ENCODE measurements at regions not wholly inside any gene's neighbourhood (a gene's known extent, or its start where the extent isn't known, plus 50 kb on each side); places are given as distances from the start of the nearest gene placed in this dataset.
"Not testable (repeated sequence)": the region's sequence is repeated elsewhere in the genome, so short reads cannot be mapped to it uniquely, and the experiment has no call there.

DNA sequence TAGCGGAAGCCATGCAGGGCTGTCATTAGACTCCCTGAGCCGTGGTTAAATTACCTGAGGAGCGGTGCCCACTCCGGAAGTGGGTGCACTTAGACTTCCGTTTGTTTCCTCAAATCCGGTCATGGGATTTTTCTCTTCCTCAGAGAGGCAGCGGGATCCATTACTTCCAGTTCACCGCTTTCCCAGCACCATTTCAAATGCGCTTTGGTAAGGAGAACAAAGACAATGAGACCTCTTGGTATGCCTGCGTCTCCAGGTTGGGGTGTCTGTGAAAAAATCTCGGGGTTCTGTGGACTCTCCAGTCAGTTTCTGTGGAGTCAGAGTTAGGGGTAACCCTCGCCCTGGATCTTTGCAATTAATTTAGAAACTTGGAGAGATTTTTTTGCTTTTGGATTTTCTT is 132.3 kb upstream of the PTPRG start:
- Histone ChIP-seq H3K4me3 (no peak overlapping the region), H3K27me3 (no peaks in the 10 kb centered on the region), H3K27ac (no peak overlapping the region), H3K9me3 (no peaks in the 10 kb centered on the region), H3K36me3 (no peaks in the 10 kb centered on the region), H3K4me1 (no peaks in the 10 kb centered on the region)
- no peak for DNase-seq
- TF ChIP-seq POLR2A (IDR thresholded peaks at IDR 0.05), result no peak
- TF ChIP-seq, protein P1, sequence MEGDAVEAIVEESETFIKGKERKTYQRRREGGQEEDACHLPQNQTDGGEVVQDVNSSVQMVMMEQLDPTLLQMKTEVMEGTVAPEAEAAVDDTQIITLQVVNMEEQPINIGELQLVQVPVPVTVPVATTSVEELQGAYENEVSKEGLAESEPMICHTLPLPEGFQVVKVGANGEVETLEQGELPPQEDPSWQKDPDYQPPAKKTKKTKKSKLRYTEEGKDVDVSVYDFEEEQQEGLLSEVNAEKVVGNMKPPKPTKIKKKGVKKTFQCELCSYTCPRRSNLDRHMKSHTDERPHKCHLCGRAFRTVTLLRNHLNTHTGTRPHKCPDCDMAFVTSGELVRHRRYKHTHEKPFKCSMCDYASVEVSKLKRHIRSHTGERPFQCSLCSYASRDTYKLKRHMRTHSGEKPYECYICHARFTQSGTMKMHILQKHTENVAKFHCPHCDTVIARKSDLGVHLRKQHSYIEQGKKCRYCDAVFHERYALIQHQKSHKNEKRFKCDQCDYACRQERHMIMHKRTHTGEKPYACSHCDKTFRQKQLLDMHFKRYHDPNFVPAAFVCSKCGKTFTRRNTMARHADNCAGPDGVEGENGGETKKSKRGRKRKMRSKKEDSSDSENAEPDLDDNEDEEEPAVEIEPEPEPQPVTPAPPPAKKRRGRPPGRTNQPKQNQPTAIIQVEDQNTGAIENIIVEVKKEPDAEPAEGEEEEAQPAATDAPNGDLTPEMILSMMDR (IDR thresholded peaks at IDR 0.05), result no peak
- intact Hi-C loops (cut with DNase I), result no loop called here
- 74 to 81% methylated on average over 6 to 12 of the region's 12 CpGs for WGBS, 2 donors

DNA sequence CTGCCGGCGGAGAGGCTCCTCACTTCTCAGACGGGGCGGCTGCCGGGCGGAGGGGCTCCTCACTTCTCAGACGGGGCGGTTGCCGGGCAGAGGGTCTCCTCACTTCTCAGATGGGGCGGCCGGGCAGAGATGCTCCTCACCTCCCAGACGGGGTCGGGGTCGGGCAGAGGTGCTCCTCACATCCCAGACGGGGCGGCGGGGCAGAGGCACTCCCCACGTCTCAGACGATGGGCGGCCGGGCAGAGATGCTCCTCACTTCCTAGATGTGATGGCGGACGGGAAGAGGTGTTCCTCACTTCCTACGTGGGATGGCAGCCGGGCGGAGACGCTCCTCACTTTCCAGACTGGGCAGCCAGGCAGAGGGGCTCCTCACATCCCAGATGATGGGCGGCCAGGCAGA is 126.5 kb upstream of the PTPRG start:
- H3K27ac ChIP-seq; H3K27me3 ChIP-seq; H3K36me3 ChIP-seq; H3K4me1 ChIP-seq; intact Hi-C loops (cut with DNase I); DNase-seq; H3K9me3 ChIP-seq; H3K4me3 ChIP-seq: not testable (repeated sequence)
- WGBS, 2 donors, result no CpG with 5 or more reads among the region's 28 CpGs

DNA sequence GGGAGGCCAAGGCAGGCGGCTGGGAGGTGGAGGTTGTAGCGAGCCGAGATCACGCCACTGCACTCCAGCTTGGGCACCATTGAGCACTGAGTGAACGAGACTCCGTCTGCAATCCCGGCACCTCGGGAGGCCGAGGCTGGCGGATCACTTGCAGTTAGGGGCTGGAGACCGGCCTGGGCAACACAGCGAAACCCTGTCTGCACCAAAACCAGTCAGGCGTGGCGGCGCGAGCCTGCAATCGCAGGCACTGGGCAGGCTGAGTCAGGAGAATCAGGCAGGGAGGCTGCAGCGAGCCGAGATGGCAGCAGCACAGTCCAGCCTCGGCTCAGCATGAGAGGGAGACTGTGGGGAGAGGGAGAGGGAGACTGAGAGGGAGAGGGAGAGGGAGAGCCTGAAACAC is 126.0 kb upstream of the PTPRG start:
- H3K27me3 ChIP-seq; H3K4me1 ChIP-seq; H3K36me3 ChIP-seq; H3K4me3 ChIP-seq; H3K27ac ChIP-seq; intact Hi-C loops (cut with DNase I); H3K9me3 ChIP-seq; DNase-seq: not testable (repeated sequence)
- WGBS, 2 donors, result 93 to 97% methylated on average over 8 to 9 of the region's 20 CpGs

DNA sequence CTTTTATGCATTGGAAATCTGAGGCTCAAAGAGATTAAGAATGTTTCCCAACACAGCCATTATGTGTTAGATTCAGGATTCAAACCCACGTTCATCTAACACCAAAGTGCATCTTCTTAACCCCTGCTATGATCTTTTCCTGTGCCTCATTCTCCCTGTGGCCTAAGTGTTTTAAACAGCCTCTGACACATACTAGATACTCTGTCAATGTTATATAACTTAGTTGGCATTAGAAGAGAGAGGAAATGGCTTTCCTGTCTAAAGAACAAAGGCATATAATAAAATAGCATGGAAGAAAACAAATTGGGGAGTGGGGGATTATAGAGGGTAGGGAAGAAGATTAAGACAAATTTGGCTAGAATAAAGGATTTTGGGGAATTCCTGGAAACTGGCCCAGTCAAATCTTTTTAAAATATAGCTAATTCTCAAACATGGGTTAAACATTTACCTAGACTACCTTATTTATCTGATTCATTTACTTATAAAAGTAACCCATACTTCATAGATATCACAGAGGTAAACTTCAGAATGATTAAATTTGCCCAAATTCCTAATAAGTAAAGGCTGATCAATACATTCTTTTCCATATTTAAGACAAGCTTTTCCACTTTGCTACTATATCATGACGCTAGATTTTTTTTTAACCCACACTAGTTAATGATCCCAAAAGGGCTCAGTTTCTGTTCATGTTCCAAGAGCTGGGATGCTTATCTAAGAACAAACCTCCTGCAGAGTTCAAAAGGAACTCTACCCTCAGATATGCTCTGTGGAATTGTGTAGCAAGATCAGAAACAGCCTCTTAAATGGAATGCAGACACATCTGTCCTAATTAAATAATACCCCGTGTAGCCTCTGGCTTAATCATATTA is 122.9 kb upstream of the PTPRG start:
- 33 to 59% methylated on average over 3 of the region's 3 CpGs for WGBS, 2 donors
- Histone ChIP-seq H3K4me1 (no peaks in the 10 kb centered on the region), H3K27ac (no peak overlapping the region), H3K27me3 (no peaks in the 10 kb centered on the region), H3K36me3 (no peaks in the 10 kb centered on the region), H3K9me3 (no peaks in the 10 kb centered on the region), H3K4me3 (no peak overlapping the region)
- TF ChIP-seq, protein P1 (IDR thresholded peaks at IDR 0.05), result no peak
- no peak for TF ChIP-seq POLR2A (IDR thresholded peaks at IDR 0.05)
- DNase-seq, result no peak
- intact Hi-C loops (cut with DNase I), result no loop called here

DNA sequence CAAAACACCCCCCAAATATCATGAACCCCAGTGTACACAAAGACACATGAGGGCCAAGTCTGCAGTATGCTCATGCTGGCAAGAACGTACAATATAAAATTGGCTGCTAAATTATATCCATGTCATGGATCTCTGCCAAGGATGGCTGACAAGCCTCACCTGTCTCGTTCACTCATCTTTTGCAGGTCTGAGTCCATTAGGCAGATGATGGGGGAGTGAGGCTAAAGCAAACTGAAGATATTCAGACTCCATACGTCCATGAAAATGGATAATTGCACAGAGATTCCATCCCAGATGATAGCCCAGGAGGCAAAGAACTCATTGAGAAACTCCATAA is 122.3 kb upstream of the PTPRG start:
- intact Hi-C loops (cut with DNase I), result no loop called here
- no peak for DNase-seq
- no peak for TF ChIP-seq POLR2A (IDR thresholded peaks at IDR 0.05)
- TF ChIP-seq, protein P1 (IDR thresholded peaks at IDR 0.05), result no peak
- no peak overlapping the region for H3K4me3 ChIP-seq
- no peaks in the 10 kb centered on the region for H3K4me1 ChIP-seq
- 43 to 64% methylated on average over 3 of the region's 3 CpGs for WGBS, 2 donors
- no peak overlapping the region for H3K27ac ChIP-seq
- no peaks in the 10 kb centered on the region for H3K9me3 ChIP-seq
- H3K27me3 ChIP-seq, result no peaks in the 10 kb centered on the region
- no peaks in the 10 kb centered on the region for H3K36me3 ChIP-seq

DNA sequence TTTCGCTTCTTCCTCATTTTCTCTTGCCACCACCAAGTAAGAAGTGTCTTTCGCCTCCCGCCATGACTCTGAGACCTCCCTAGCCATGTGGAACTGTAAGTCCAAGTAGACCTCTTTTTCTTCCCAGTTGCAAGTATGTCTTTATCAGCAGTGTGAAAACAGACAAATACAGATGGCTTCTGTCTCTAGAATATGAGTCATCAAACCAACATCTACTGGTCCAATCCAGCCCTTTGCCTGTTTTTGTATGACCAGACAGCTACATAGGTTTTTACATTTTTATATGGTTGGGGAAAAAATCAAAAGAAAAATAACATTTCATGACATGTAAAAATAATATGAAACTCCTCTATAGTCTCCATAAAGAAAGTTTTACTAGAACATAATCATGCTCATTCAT is 118.7 kb upstream of the PTPRG start:
- no peak for TF ChIP-seq POLR2A (IDR thresholded peaks at IDR 0.05)
- TF ChIP-seq, protein P1 (IDR thresholded peaks at IDR 0.05), result no peak
- Histone ChIP-seq H3K4me3 (no peak overlapping the region), H3K4me1 (no peaks in the 10 kb centered on the region), H3K9me3 (no peaks in the 10 kb centered on the region), H3K27ac (no peak overlapping the region), H3K27me3 (no peaks in the 10 kb centered on the region), H3K36me3 (no peaks in the 10 kb centered on the region)
- 77 to 91% methylated on average over 3 of the region's 3 CpGs for WGBS, 2 donors
- intact Hi-C loops (cut with DNase I), result no loop called here
- no peak for DNase-seq
